ENCODE measurements at regions not wholly inside any gene's neighbourhood (a gene's known extent, or its start where the extent isn't known, plus 50 kb on each side); places are given as distances from the start of the nearest gene placed in this dataset.

DNA sequence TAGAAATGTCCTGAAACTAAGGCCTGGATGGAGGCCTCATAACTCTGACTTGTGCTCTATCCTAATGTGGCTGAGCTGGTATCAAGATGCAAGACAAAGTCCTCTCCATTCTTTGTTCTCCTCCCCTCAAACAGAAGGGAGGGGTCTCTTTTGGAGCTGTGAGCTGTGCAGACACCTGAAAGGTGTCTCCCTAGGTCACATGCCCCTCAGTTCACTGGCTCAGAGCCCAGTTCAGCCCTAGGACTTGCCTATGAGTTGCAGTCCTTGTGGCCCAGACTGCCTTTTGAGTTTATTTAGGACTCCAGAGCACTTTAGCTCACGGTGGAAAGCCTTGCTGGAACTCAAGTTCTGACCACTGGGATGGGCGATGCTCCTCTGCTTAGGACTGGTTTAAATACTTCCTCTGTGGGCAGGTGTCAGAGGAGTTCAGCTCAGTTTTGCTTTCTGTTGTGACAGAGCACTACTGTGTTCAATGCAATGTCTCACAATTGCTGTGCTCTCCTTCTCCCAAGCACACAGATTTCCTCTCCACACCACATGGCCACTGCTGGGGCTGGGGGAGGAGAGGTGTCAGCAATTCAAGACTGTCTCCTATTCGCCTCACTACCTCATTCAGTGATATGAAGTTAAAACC, 84.8 kb upstream of the ZNF827 start:
- no peak for DNase-seq (ENCODE audit: low read depth, low spot score)

DNA sequence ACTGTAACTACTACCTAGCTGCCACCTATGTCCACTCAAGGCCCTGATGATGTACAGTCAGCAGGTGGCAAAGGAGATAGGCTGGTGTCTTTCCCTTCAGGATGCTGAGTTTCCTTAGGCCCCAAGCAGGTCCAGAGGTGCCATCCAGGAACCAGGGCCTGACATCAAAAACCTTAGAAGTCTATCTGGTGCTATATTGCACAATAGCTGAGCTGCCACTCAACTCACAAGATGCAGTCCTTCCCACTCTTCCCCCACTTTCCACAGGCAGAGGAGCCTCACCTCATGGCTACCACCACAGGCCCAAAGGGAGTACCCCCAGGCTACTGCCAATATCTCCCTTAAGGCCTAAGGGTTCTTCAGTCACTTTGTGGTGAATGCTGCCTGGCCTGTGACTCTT, 83.9 kb upstream of the ZNF827 start:
- DNase-seq (ENCODE audit: low read depth, low spot score): no peak

DNA sequence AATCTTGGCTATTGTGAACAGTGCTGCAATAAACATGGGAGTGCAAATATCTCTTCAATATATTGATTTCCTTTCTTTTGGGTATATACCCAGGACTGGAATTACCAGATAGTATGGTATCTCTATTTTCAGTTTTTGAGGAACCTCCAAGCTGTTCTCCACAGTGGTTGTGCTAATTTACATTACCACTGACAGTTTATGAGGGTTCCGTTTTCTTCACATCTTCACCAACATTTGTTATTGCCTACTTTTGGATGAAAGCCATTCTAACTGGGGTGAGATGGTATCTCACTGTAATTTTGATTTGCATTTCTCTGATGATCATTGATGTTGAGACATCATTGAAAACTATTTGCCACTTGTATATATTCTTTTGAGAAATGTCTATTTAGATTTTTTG, 79.6 kb upstream of the ZNF827 start:
- DNase-seq (ENCODE audit: low read depth, low spot score): no peak

DNA sequence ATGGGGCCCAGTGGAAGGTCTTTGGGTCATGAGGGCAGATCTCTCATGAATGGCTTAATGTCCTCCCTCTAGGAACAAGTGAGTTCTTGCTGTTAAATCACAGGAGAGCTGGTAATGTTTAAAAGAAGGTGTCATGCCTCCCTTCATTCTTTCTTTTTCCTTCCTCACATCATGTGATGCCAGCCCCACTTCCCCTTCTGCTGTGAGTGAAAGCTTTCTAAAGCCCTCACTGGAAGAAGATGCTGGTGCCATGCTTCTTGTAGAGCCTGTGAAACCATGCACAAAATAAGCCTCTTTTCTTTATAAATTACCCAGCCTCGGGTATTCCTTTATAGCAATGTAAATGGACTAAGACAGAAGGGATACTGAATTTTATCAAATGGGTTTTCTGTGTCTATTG, 66.1 kb upstream of the ZNF827 start:
- DNase-seq (ENCODE audit: low read depth, low spot score): no peak

DNA sequence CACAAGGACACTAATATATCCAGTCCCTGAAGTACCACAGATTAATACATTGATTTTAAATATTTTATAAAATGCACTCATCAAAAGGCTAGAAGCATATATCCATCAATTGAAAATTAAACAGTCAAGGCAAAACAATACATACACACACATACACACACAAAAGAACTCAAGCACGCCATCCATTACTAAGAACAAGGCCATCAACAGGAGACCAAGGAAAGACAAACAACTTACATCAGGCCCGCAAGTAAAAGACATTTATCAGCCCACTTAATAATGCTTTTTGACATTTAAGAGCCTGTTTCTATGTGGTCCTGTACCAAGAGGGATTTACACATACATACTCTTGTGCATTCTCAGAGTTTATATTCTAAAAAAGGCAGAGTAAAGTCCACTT, 50.0 kb upstream of the ZNF827 start:
- no peak for DNase-seq (ENCODE audit: low read depth, low spot score)
